IMR-90 (cell line): ENCODE measurements at regions not wholly inside any gene's neighbourhood (a gene's known extent, or its start where the extent isn't known, plus 50 kb on each side); places are given as distances from the start of the nearest gene placed in this dataset.

Experiments
- ATAC-seq: fragments of 200-7000 bp; cut with Tn5 transposase; 2 replicates; pipeline ENCODE4 v1.9.1; 2020; ENCODE audit warnings: low read depth, mild to moderate bottlenecking, moderate library complexity
- BruUV-seq: library from RNA; stranded (reverse); fragments of 400-500 nt; replicated peaks from 2 replicates; lab custom pipeline; 2021; lab: Mats Ljungman, UMichigan
- CTCF ChIA-PET: fragments of 300-600 bp; formaldehyde crosslinking; extraction: SDS; loops from one replicate; lab custom pipeline; 2021; ENCODE audit warnings: antibody characterized with exemption; lab: Yijun Ruan, JAX
- POLR2A ChIA-PET: fragments of 300-600 bp; sonication (Branson Sonifier 250); formaldehyde crosslinking; loops from one replicate; lab custom pipeline; 2022; ENCODE audit warnings: antibody characterized with exemption; ENCODE audit not compliant: unreplicated experiment; lab: Charles Lee
- DNase-seq: peaks from one replicate; pipeline ENCODE4 v3.0.0; 2013
- H2AFZ ChIP-seq: replicated peaks from 2 replicates; pipeline ENCODE3; 2013; ENCODE audit warnings: low read length, mild to moderate bottlenecking; ENCODE audit not compliant: poor library complexity
- H2AK5ac ChIP-seq: 2 replicates; pipeline ENCODE4 v1.6.1; 2013; ENCODE audit warnings: low read depth, low read length, inconsistent platforms
- H2AK9ac ChIP-seq: replicated peaks from 2 replicates; pipeline ENCODE3; 2013; ENCODE audit warnings: mild to moderate bottlenecking, low read depth, low read length, moderate library complexity; ENCODE audit not compliant: poor library complexity
- H2BK120ac ChIP-seq: 2 replicates; pipeline ENCODE4 v1.6.1; 2013; ENCODE audit warnings: low read depth, low read length, inconsistent platforms
- H2BK15ac ChIP-seq: 3 replicates; pipeline ENCODE4 v1.6.1; 2013; ENCODE audit warnings: low read depth, low read length, inconsistent platforms
- H2BK20ac ChIP-seq: 2 replicates; pipeline ENCODE4 v1.6.1; 2013; ENCODE audit warnings: low read depth, mild to moderate bottlenecking, inconsistent platforms, low read length, moderate library complexity
- H2BK5ac ChIP-seq: 2 replicates; pipeline ENCODE4 v1.6.1; 2013; ENCODE audit warnings: mild to moderate bottlenecking, low read depth, low read length, inconsistent platforms; ENCODE audit not compliant: poor library complexity, severe bottlenecking
- H3K14ac ChIP-seq: replicated peaks from 2 replicates; pipeline ENCODE4 v1.6.1; 2013; ENCODE audit warnings: low read depth, low read length, inconsistent platforms
- H3K18ac ChIP-seq: 2 replicates; pipeline ENCODE4 v1.6.1; 2013; ENCODE audit warnings: low read depth, low read length, control low read depth
- H3K23ac ChIP-seq: 2 replicates; pipeline ENCODE4 v1.6.1; 2013; ENCODE audit warnings: low read depth, low read length, inconsistent platforms
- H3K27ac ChIP-seq: 2 replicates; pipeline ENCODE4 v1.5.1; 2013; ENCODE audit warnings: mild to moderate bottlenecking, control low read depth, low read length; ENCODE audit not compliant: insufficient read depth
- H3K27me3 ChIP-seq: 2 replicates; pipeline ENCODE4 v1.6.1; 2013; ENCODE audit warnings: low read length; ENCODE audit not compliant: control insufficient read depth, insufficient read depth
- H3K36me3 ChIP-seq: 2 replicates; pipeline ENCODE4 v1.6.1; 2013; ENCODE audit warnings: low read length, mixed read lengths; ENCODE audit not compliant: control insufficient read depth, insufficient read depth
- H3K4ac ChIP-seq: 2 replicates; pipeline ENCODE4 v1.6.1; 2013; ENCODE audit warnings: low read depth, low read length, inconsistent platforms
- H3K4me1 ChIP-seq: 2 replicates; pipeline ENCODE4 v1.6.1; 2013; ENCODE audit warnings: low read length, mixed read lengths; ENCODE audit not compliant: control insufficient read depth, insufficient read depth
- H3K4me2 ChIP-seq: 2 replicates; pipeline ENCODE4 v1.6.1; 2013; ENCODE audit warnings: low read depth, mild to moderate bottlenecking, control low read depth, low read length, moderate library complexity
- H3K4me3 ChIP-seq: 2 replicates; pipeline ENCODE4 v1.5.1; 2013; ENCODE audit warnings: low read depth, mild to moderate bottlenecking, control low read depth, low read length, moderate library complexity; ENCODE audit not compliant: insufficient read depth
- H3K56ac ChIP-seq: 2 replicates; pipeline ENCODE4 v1.6.1; 2013; ENCODE audit warnings: low read length, inconsistent platforms; ENCODE audit not compliant: insufficient read depth; ENCODE audit errors: extremely low read depth
- H3K79me1 ChIP-seq, 2 experiments: 2 replicates each; pipeline ENCODE4 v1.6.1; 2013; ENCODE audit warnings: low read length in 2 of 2, inconsistent platforms in 1 of 2, low read depth in 1 of 2
- H3K9ac ChIP-seq: 2 replicates; pipeline ENCODE4 v1.6.1; 2013; ENCODE audit warnings: low read depth, low read length, control low read depth
- H3K9me1 ChIP-seq: 2 replicates; pipeline ENCODE4 v1.6.1; 2013; ENCODE audit warnings: low read length, inconsistent platforms; ENCODE audit not compliant: insufficient read depth
- H3K9me3 ChIP-seq: 2 replicates; pipeline ENCODE4 v1.6.1; 2013; ENCODE audit warnings: low read length; ENCODE audit not compliant: control insufficient read depth, insufficient read depth
- H4K20me1 ChIP-seq: 2 replicates; pipeline ENCODE4 v1.6.1; 2013; ENCODE audit warnings: low read length, inconsistent platforms; ENCODE audit not compliant: insufficient read depth
- H4K5ac ChIP-seq: 2 replicates; pipeline ENCODE4 v1.6.1; 2013; ENCODE audit warnings: mild to moderate bottlenecking, low read depth, low read length, control low read depth
- H4K8ac ChIP-seq, 2 experiments: 2 replicates each; pipeline ENCODE4 v1.6.1; 2013; ENCODE audit warnings: low read depth in 2 of 2, low read length in 2 of 2, control low read depth in 1 of 2, inconsistent platforms in 1 of 2
- H4K91ac ChIP-seq: 2 replicates; pipeline ENCODE4 v1.6.1; 2013; ENCODE audit warnings: low read depth, low read length, inconsistent platforms; ENCODE audit not compliant: insufficient read depth
- BHLHE40 ChIP-seq: fragments of 150-350 bp; IDR thresholded peaks from 2 replicates; pipeline ENCODE4 v1.6.1; 2016; ENCODE audit warnings: mild to moderate bottlenecking, low read depth, low read length
- CEBPB ChIP-seq: IDR thresholded peaks from 2 replicates; pipeline ENCODE4 v1.6.1; 2012; ENCODE audit warnings: low read depth, low read length, improper control_type of control experiment
- CHD1 ChIP-seq: IDR thresholded peaks from 2 replicates; pipeline ENCODE4 v1.6.1; 2012; ENCODE audit warnings: low read depth, low read length, improper control_type of control experiment
- FOS ChIP-seq: fragments of 150-350 bp; IDR thresholded peaks from 2 replicates; pipeline ENCODE4 v1.6.1; 2016; ENCODE audit warnings: low read depth, low read length
- MAFK ChIP-seq: IDR thresholded peaks from 2 replicates; pipeline ENCODE4 v1.6.1; 2012; ENCODE audit warnings: low read depth, low read length, improper control_type of control experiment
- MAZ ChIP-seq: IDR thresholded peaks from 2 replicates; pipeline ENCODE4 v1.6.1; 2012; ENCODE audit warnings: low read depth, mild to moderate bottlenecking, low read length, improper control_type of control experiment, moderate library complexity, borderline replicate concordance
- MXI1 ChIP-seq: IDR thresholded peaks from 2 replicates; pipeline ENCODE4 v1.6.1; 2012; ENCODE audit warnings: low read depth, mild to moderate bottlenecking, low read length, moderate library complexity, borderline replicate concordance
- NFE2L2 ChIP-seq: fragments of 150-350 bp; IDR thresholded peaks from 2 replicates; pipeline ENCODE4 v1.6.1; 2016; ENCODE audit warnings: low read depth, mild to moderate bottlenecking, low read length
- POLR2A ChIP-seq: IDR thresholded peaks from 2 replicates; pipeline ENCODE4 v1.6.1; 2012; ENCODE audit warnings: mild to moderate bottlenecking, low read depth, low read length
- RAD21 ChIP-seq: IDR thresholded peaks from 2 replicates; pipeline ENCODE4 v1.6.1; 2012; ENCODE audit warnings: low read length, improper control_type of control experiment
- RCOR1 ChIP-seq: IDR thresholded peaks from 2 replicates; pipeline ENCODE4 v1.6.1; 2012; ENCODE audit warnings: mild to moderate bottlenecking, low read length, improper control_type of control experiment; ENCODE audit not compliant: insufficient replicate concordance
- RFX5 ChIP-seq: IDR thresholded peaks from 2 replicates; pipeline ENCODE4 v1.8.0; 2012; ENCODE audit warnings: low read depth, mild to moderate bottlenecking, low read length, moderate library complexity
- SMC3 ChIP-seq: fragments of 150-350 bp; IDR thresholded peaks from 2 replicates; pipeline ENCODE4 v1.6.1; 2016; ENCODE audit warnings: low read depth, mild to moderate bottlenecking, antibody characterized with exemption, low read length, moderate library complexity
- WGBS, 2 experiments: methylation state at CpG; one replicate each; pipeline versions ENCODE4 v1.1.5 to v1.1.7; 2013; ENCODE audit warnings: missing lambda C conversion rate in 2 of 2; ENCODE audit not compliant: insufficient read length in 1 of 2; ENCODE audit errors: extremely low coverage in 2 of 2; 5-methylcytosine and 5-hydroxymethylcytosine counted together
- dilution Hi-C: fragments of 300-500 bp; cut with HindIII; formaldehyde crosslinking; loops from one replicate; pipeline ENCODE4 v1.14.3; 2018; ENCODE audit warnings: low sequenced_read_pairs; ENCODE audit not compliant: unreplicated experiment
- in situ Hi-C: fragments of 300-500 bp; cut with MboI; formaldehyde crosslinking; loops from 3 replicates; pipeline ENCODE4 v1.14.3; 2019; ENCODE audit warnings: low sequenced_read_pairs, inconsistent platforms, mixed read lengths
- intact Hi-C: fragments of 100-400 bp; cut with micrococcal nuclease; formaldehyde crosslinking; loops from 2 replicates; pipeline ENCODE4 v1.10.0; 2022
- TF ChIP-seq, protein P1 (sequence below): fragments of 150-350 bp; IDR thresholded peaks from 2 replicates; pipeline ENCODE4 v1.6.1; 2017; ENCODE audit warnings: mild to moderate bottlenecking, antibody characterized with exemption, low read length, low read depth
- TF ChIP-seq, protein P2 (sequence below): fragments of 150-350 bp; IDR thresholded peaks from 2 replicates; pipeline ENCODE4 v1.6.1; 2016; ENCODE audit warnings: low read depth, mild to moderate bottlenecking, low read length, moderate library complexity, borderline replicate concordance
- TF ChIP-seq, protein P3 (sequence below): conservative IDR thresholded peaks from 2 replicates; pipeline ENCODE4 v1.5.1; 2012; ENCODE audit warnings: mild to moderate bottlenecking, low read depth, low read length, improper control_type of control experiment

DNA sequence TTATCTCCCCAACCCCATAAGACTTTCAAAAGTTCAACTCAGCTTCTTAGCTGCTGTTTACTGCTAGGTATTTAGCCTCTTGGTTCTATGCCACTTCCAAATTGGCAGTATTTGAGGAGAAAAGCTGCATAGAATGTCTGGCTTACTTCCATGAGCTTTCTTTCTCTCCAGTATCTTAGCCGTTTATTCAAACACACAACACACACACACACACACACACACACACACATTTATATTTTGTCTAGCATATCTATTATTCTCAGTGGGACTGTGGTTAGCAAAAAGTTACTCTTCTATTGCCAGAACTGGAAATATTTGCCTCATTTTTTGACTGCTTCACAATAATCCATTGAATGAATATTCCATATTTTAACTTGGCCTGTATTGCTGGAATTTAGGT lies 634.2 kb upstream of the IMPG1 start:
- ATAC-seq (no peak), DNase-seq (no peak)
- Histone ChIP-seq H3K14ac (no peak overlapping the region), H3K4ac (no peak overlapping the region), H2BK120ac (no peak overlapping the region), H2BK15ac (no peak overlapping the region), H3K36me3 (no peaks in the 10 kb centered on the region), H4K5ac (no peak overlapping the region), H3K79me1 (no peaks in the 10 kb centered on the region), H3K18ac (no peak overlapping the region), H2BK5ac (no peak overlapping the region), H3K27me3 (no peaks in the 10 kb centered on the region), H3K9ac (no peak overlapping the region), H3K9me3 (no peaks in the 10 kb centered on the region), H2AFZ (no peak overlapping the region), H4K8ac (no peak overlapping the region), H2AK5ac (no peak overlapping the region), H4K20me1 (no peaks in the 10 kb centered on the region), H3K4me3 (no peak overlapping the region), H2AK9ac (no peak overlapping the region), H3K27ac (no peak overlapping the region), H3K23ac (no peak overlapping the region), H3K9me1 (no peaks in the 10 kb centered on the region), H2BK20ac (no peak overlapping the region), H3K4me1 (no peaks in the 10 kb centered on the region), H4K91ac (no peak overlapping the region), H3K4me2 (no peak overlapping the region), H3K56ac (no peak overlapping the region)
- BruUV-seq: no TSS peak
- CTCF ChIA-PET: no interaction called here
- TF ChIP-seq CHD1: no peak
- TF ChIP-seq, protein P1, sequence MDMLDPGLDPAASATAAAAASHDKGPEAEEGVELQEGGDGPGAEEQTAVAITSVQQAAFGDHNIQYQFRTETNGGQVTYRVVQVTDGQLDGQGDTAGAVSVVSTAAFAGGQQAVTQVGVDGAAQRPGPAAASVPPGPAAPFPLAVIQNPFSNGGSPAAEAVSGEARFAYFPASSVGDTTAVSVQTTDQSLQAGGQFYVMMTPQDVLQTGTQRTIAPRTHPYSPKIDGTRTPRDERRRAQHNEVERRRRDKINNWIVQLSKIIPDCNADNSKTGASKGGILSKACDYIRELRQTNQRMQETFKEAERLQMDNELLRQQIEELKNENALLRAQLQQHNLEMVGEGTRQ: no peak
- no peak for TF ChIP-seq SMC3
- no peak for TF ChIP-seq POLR2A
- no peak for TF ChIP-seq FOS
- no peak for TF ChIP-seq CEBPB
- TF ChIP-seq MAFK: no peak
- no peak for TF ChIP-seq RAD21
- TF ChIP-seq MAZ: no peak
- no peak for TF ChIP-seq RFX5
- TF ChIP-seq, protein P2, sequence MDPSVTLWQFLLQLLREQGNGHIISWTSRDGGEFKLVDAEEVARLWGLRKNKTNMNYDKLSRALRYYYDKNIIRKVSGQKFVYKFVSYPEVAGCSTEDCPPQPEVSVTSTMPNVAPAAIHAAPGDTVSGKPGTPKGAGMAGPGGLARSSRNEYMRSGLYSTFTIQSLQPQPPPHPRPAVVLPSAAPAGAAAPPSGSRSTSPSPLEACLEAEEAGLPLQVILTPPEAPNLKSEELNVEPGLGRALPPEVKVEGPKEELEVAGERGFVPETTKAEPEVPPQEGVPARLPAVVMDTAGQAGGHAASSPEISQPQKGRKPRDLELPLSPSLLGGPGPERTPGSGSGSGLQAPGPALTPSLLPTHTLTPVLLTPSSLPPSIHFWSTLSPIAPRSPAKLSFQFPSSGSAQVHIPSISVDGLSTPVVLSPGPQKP: no peak
- no peak for TF ChIP-seq NFE2L2
- TF ChIP-seq, protein P3, sequence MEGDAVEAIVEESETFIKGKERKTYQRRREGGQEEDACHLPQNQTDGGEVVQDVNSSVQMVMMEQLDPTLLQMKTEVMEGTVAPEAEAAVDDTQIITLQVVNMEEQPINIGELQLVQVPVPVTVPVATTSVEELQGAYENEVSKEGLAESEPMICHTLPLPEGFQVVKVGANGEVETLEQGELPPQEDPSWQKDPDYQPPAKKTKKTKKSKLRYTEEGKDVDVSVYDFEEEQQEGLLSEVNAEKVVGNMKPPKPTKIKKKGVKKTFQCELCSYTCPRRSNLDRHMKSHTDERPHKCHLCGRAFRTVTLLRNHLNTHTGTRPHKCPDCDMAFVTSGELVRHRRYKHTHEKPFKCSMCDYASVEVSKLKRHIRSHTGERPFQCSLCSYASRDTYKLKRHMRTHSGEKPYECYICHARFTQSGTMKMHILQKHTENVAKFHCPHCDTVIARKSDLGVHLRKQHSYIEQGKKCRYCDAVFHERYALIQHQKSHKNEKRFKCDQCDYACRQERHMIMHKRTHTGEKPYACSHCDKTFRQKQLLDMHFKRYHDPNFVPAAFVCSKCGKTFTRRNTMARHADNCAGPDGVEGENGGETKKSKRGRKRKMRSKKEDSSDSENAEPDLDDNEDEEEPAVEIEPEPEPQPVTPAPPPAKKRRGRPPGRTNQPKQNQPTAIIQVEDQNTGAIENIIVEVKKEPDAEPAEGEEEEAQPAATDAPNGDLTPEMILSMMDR: no peak
- TF ChIP-seq MXI1: no peak
- no peak for TF ChIP-seq RCOR1
- TF ChIP-seq BHLHE40: no peak
- intact Hi-C loops: no loop called here
- in situ Hi-C loops: no loop called here
- WGBS, 2 experiments: no CpG with 5 or more reads among the region's 1 CpG
- POLR2A ChIA-PET: no interaction called here
- dilution Hi-C loops: no loop called here
